WERI-Rb-1 (cell line): ENCODE measurements at regions not wholly inside any gene's neighbourhood (a gene's known extent, or its start where the extent isn't known, plus 50 kb on each side); places are given as distances from the start of the nearest gene placed in this dataset.

Experiments used
- DNase-seq: peaks from one replicate; pipeline ENCODE4 v3.0.0-alpha.2; 2020
- H3K27ac ChIP-seq: fragments of 250-450 bp; sonication (Bioruptor Pico); 2 replicates; pipeline ENCODE4 v1.5.1; 2020; ENCODE audit warnings: mild to moderate bottlenecking, moderate library complexity
- H3K27me3 ChIP-seq: fragments of 250-450 bp; sonication (Bioruptor Pico); 2 replicates; pipeline ENCODE4 v1.5.1; 2021; ENCODE audit warnings: mild to moderate bottlenecking, low read depth, moderate library complexity; ENCODE audit not compliant: insufficient read depth, severe bottlenecking
- H3K36me3 ChIP-seq: fragments of 250-450 bp; sonication (Bioruptor Pico); 2 replicates; pipeline ENCODE4 v1.5.1; 2020; ENCODE audit warnings: mild to moderate bottlenecking, moderate library complexity
- H3K4me3 ChIP-seq: 2 replicates; pipeline ENCODE4 v1.5.1; 2011; ENCODE audit warnings: low read depth, mild to moderate bottlenecking, control low read depth, low read length
- H3K9me3 ChIP-seq: fragments of 250-450 bp; sonication (Bioruptor Pico); 2 replicates; pipeline ENCODE4 v1.5.1; 2021; ENCODE audit warnings: mild to moderate bottlenecking, moderate library complexity; ENCODE audit not compliant: severe bottlenecking
- CTCF ChIP-seq: IDR thresholded peaks from 2 replicates; pipeline ENCODE4 v1.5.1; 2011; ENCODE audit warnings: low read depth, mild to moderate bottlenecking, control low read depth, inconsistent platforms, low read length

GRCh38 chr12:13277293-13277692, 80.8 kb downstream of the EMP1 start:
- Histone ChIP-seq H3K36me3 (no peaks in the 10 kb centered on the region), H3K27ac (no peak overlapping the region), H3K9me3 (no peaks in the 10 kb centered on the region), H3K27me3 (no peaks in the 10 kb centered on the region), H3K4me3 (no peak overlapping the region)
- no peak for TF ChIP-seq CTCF
- no peak for DNase-seq

- DNase-seq = no peak
- no peak for TF ChIP-seq CTCF
- no peak overlapping the region for H3K4me3 ChIP-seq
- no peaks in the 10 kb centered on the region for H3K36me3 ChIP-seq
- H3K27ac ChIP-seq = no peak overlapping the region
- no peaks in the 10 kb centered on the region for H3K9me3 ChIP-seq
- no peaks in the 10 kb centered on the region for H3K27me3 ChIP-seq
Observed at GRCh38 chr12:13275241-13276085, 78.9 kb downstream of the EMP1 start.

- Histone ChIP-seq H3K27ac (no peak overlapping the region), H3K36me3 (no peaks in the 10 kb centered on the region), H3K9me3 (no peaks in the 10 kb centered on the region), H3K27me3 (no peaks in the 10 kb centered on the region), H3K4me3 (no peak overlapping the region)
- no peak for DNase-seq
- no peak for TF ChIP-seq CTCF
Observed at GRCh38 chr12:13273850-13274249, 77.3 kb downstream of the EMP1 start.

- Histone ChIP-seq H3K27ac (no peak overlapping the region), H3K4me3 (no peak overlapping the region), H3K36me3 (no peaks in the 10 kb centered on the region), H3K9me3 (no peaks in the 10 kb centered on the region), H3K27me3 (no peaks in the 10 kb centered on the region)
- TF ChIP-seq CTCF = no peak
- DNase-seq = no peak
Observed at GRCh38 chr12:13273097-13273496, 76.6 kb downstream of the EMP1 start.

GRCh38 chr12:13270817-13271216, 74.3 kb downstream of the EMP1 start:
- no peaks in the 10 kb centered on the region for H3K36me3 ChIP-seq
- H3K27ac ChIP-seq = no peak overlapping the region
- no peak for DNase-seq
- no peak overlapping the region for H3K4me3 ChIP-seq
- no peaks in the 10 kb centered on the region for H3K9me3 ChIP-seq
- no peaks in the 10 kb centered on the region for H3K27me3 ChIP-seq
- no peak for TF ChIP-seq CTCF
